NCI-H460 (cell line): ENCODE measurements at regions not wholly inside any gene's neighbourhood (a gene's known extent, or its start where the extent isn't known, plus 50 kb on each side); places are given as distances from the start of the nearest gene placed in this dataset.
"Not testable (repeated sequence)": the region's sequence is repeated elsewhere in the genome, so short reads cannot be mapped to it uniquely, and the experiment has no call there.

Experiments
- DNase-seq: peaks from one replicate; pipeline ENCODE4 v3.0.0-alpha.2; 2016; ENCODE audit warnings: low read depth; ENCODE audit errors: extremely low read depth

GRCh38 chr4:104330125-104330905 is 164.4 kb downstream of the CXXC4 start:
- no peak for DNase-seq

- DNase-seq: not testable (repeated sequence)
Measured at GRCh38 chr4:104326991-104327694, 167.6 kb downstream of the CXXC4 start.

GRCh38 chr4:104302731-104303130 is 192.0 kb downstream of the CXXC4 start:
- no peak for DNase-seq

GRCh38 chr4:104294811-104295210 is 199.9 kb downstream of the CXXC4 start:
- DNase-seq: no peak

GRCh38 chr4:104286867-104287266 is 207.8 kb downstream of the CXXC4 start:
- DNase-seq: no peak

GRCh38 chr4:104283303-104283702 is 211.4 kb downstream of the CXXC4 start:
- no peak for DNase-seq

- no peak for DNase-seq
Measured at GRCh38 chr4:104279744-104280143, 214.9 kb downstream of the CXXC4 start.

GRCh38 chr4:104272966-104273365 is 221.7 kb downstream of the CXXC4 start:
- no peak for DNase-seq

GRCh38 chr4:104269603-104270002 is 225.1 kb downstream of the CXXC4 start:
- not testable (repeated sequence) for DNase-seq

GRCh38 chr4:104263100-104263499 is 231.6 kb downstream of the CXXC4 start:
- no peak for DNase-seq

- no peak for DNase-seq
Measured at GRCh38 chr4:104262678-104263077, 232.0 kb downstream of the CXXC4 start.

- no peak for DNase-seq
Measured at GRCh38 chr4:104248726-104249125, 246.0 kb downstream of the CXXC4 start.

- no peak for DNase-seq
Measured at GRCh38 chr4:104235967-104236366, 258.7 kb downstream of the CXXC4 start.

- no peak for DNase-seq
Measured at GRCh38 chr4:104217526-104217925, 277.2 kb downstream of the CXXC4 start.

GRCh38 chr4:104211657-104212056 is 283.0 kb downstream of the CXXC4 start:
- DNase-seq: no peak

- no peak for DNase-seq
Measured at GRCh38 chr4:104210420-104210819, 284.3 kb downstream of the CXXC4 start.

- DNase-seq: no peak
Measured at GRCh38 chr4:104206784-104207183, 287.9 kb downstream of the CXXC4 start.

- no peak for DNase-seq
Measured at GRCh38 chr4:104205116-104205515, 289.6 kb downstream of the CXXC4 start.

- no peak for DNase-seq
Measured at GRCh38 chr4:104188301-104188700, 306.4 kb downstream of the CXXC4 start.

- no peak for DNase-seq
Measured at GRCh38 chr4:104169437-104169836, 325.3 kb downstream of the CXXC4 start.

- DNase-seq: no peak
Measured at GRCh38 chr4:104166749-104167148, 327.9 kb downstream of the CXXC4 start.

GRCh38 chr4:104163820-104164219 is 330.9 kb downstream of the CXXC4 start:
- no peak for DNase-seq
